GM12878 (cell line): ENCODE measurements at regions not wholly inside any gene's neighbourhood (a gene's known extent, or its start where the extent isn't known, plus 50 kb on each side); places are given as distances from the start of the nearest gene placed in this dataset.

Experiments used
- ASH2L ChIP-seq: fragments of 300-600, 200-600 bp; sonication (generic); IDR thresholded peaks from 2 replicates; pipeline ENCODE4 v1.6.1; 2017; ENCODE audit warnings: low read depth, mild to moderate bottlenecking, borderline replicate concordance
- EZH2 ChIP-seq: IDR thresholded peaks from 2 replicates; pipeline ENCODE4 v1.6.1; 2012; ENCODE audit warnings: low read depth, mild to moderate bottlenecking, control low read depth, inconsistent platforms, low read length, borderline replicate concordance; ENCODE audit not compliant: control insufficient read depth
- MYB ChIP-seq: fragments of 150-350 bp; IDR thresholded peaks from 2 replicates; pipeline ENCODE4 v1.6.1; 2014; ENCODE audit warnings: mild to moderate bottlenecking, low read depth, low read length, borderline replicate concordance
- POLR2A ChIP-seq: IDR thresholded peaks from 2 replicates; pipeline ENCODE4 v1.6.1; 2011; ENCODE audit warnings: low read depth, mild to moderate bottlenecking, low read length
- TF ChIP-seq, protein P1 (sequence below), 3 experiments: IDR thresholded peaks in 2 of 3; conservative IDR thresholded peaks in 1 of 3; 2 replicates each; pipeline ENCODE4 v1.5.1; 2011; ENCODE audit warnings: low read depth in 3 of 3, low read length in 3 of 3, mild to moderate bottlenecking in 3 of 3, control low read depth in 2 of 3, moderate library complexity in 2 of 3, inconsistent platforms in 1 of 3, mixed read lengths in 1 of 3; ENCODE audit not compliant: control insufficient read depth in 2 of 3, insufficient read depth in 1 of 3; ENCODE audit errors: extremely low read depth in 1 of 3

DNA sequence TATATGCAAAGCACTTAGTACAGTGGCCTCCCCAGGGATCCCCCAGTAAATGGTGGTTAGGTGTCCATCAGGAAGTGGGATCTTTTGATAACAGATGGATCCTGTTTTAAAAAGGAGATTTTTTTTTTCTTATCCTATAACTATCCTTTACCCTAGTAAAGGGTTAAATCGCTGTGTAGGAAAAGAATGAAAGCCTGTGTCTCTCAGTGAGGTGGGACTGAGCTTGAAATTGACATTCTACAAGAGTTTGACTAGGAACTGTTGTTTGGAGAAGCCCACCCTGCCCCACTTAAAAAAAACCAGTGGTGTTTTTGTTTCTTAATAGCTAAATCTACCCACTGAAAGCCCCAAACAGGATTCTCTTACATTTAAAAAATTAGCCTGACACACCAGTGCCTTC lies 112.2 kb upstream of the EGLN3 start:
- TF ChIP-seq POLR2A, result no peak
- TF ChIP-seq, protein P1, sequence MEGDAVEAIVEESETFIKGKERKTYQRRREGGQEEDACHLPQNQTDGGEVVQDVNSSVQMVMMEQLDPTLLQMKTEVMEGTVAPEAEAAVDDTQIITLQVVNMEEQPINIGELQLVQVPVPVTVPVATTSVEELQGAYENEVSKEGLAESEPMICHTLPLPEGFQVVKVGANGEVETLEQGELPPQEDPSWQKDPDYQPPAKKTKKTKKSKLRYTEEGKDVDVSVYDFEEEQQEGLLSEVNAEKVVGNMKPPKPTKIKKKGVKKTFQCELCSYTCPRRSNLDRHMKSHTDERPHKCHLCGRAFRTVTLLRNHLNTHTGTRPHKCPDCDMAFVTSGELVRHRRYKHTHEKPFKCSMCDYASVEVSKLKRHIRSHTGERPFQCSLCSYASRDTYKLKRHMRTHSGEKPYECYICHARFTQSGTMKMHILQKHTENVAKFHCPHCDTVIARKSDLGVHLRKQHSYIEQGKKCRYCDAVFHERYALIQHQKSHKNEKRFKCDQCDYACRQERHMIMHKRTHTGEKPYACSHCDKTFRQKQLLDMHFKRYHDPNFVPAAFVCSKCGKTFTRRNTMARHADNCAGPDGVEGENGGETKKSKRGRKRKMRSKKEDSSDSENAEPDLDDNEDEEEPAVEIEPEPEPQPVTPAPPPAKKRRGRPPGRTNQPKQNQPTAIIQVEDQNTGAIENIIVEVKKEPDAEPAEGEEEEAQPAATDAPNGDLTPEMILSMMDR (IDR thresholded peaks at IDR 0.05 in 2 of 3, conservative IDR thresholded peaks at IDR 0.05 in 1 of 3; ENCODE audit: control insufficient read depth in 2 of 3, extremely low read depth in 1 of 3, insufficient read depth in 1 of 3, low read depth in 3 of 3, low read length in 3 of 3), result no peak
- TF ChIP-seq ASH2L, result no peak
- TF ChIP-seq MYB, result no peak
- TF ChIP-seq EZH2, result no peak
